RWPE2 (cell line): ENCODE measurements at regions not wholly inside any gene's neighbourhood (a gene's known extent, or its start where the extent isn't known, plus 50 kb on each side); places are given as distances from the start of the nearest gene placed in this dataset.

ENCODE experiments used
- ATAC-seq: fragments of 200-7000 bp; cut with Tn5 transposase; 3 replicates; pipeline ENCODE4 v1.9.1; 2021; ENCODE audit warnings: low read depth
- DNase-seq: peaks from one replicate; pipeline ENCODE4 v3.0.0-alpha.2; 2020; ENCODE audit warnings: low spot score
- H3K27ac ChIP-seq: fragments of 450-650 bp; 2 replicates; pipeline ENCODE4 v1.5.1; 2017; ENCODE audit warnings: mild to moderate bottlenecking; ENCODE audit not compliant: poor library complexity, severe bottlenecking
- H3K27me3 ChIP-seq: fragments of 250-450 bp; sonication (Bioruptor Pico); 2 replicates; pipeline ENCODE4 v1.5.1; 2021; ENCODE audit warnings: mild to moderate bottlenecking, moderate library complexity; ENCODE audit not compliant: insufficient read depth, poor library complexity, severe bottlenecking
- H3K36me3 ChIP-seq: fragments of 250-450 bp; sonication (Bioruptor Pico); 2 replicates; pipeline ENCODE4 v1.5.1; 2020; ENCODE audit warnings: low read depth, mild to moderate bottlenecking, moderate library complexity
- H3K4me1 ChIP-seq: fragments of 250-450 bp; sonication (Bioruptor Pico); 2 replicates; pipeline ENCODE4 v1.5.1; 2021; ENCODE audit warnings: mild to moderate bottlenecking, moderate library complexity; ENCODE audit not compliant: insufficient read depth, poor library complexity, severe bottlenecking
- H3K4me3 ChIP-seq: fragments of 250-450 bp; sonication (Bioruptor Pico); 2 replicates; pipeline ENCODE4 v1.5.1; 2021; ENCODE audit warnings: mild to moderate bottlenecking, moderate library complexity; ENCODE audit not compliant: severe bottlenecking
- H3K9me3 ChIP-seq: fragments of 250-450 bp; sonication (Bioruptor Pico); 2 replicates; pipeline ENCODE4 v1.5.1; 2021; ENCODE audit warnings: mild to moderate bottlenecking, moderate library complexity; ENCODE audit not compliant: severe bottlenecking
- CTCF ChIP-seq: fragments of 450-650 bp; IDR thresholded peaks from one replicate; pipeline ENCODE4 v1.5.1; 2017; ENCODE audit warnings: mild to moderate bottlenecking, moderate library complexity; ENCODE audit not compliant: poor library complexity, severe bottlenecking

- peaks cover 3% of the 10 kb centered on the region for H3K27me3 ChIP-seq
Observed at GRCh38 chr2:175560521-175561169, 379.1 kb upstream of the ATP5MC3 start.

GRCh38 chr2:175559613-175560012, 378.1 kb upstream of the ATP5MC3 start:
- ATAC-seq (no peak), DNase-seq (no peak)
- no peaks in the 10 kb centered on the region for H3K4me1 ChIP-seq
- no peak overlapping the region for H3K4me3 ChIP-seq
- TF ChIP-seq CTCF = no peak
- no peaks in the 10 kb centered on the region for H3K36me3 ChIP-seq
- peaks cover 3% of the 10 kb centered on the region for H3K27me3 ChIP-seq
- no peak overlapping the region for H3K27ac ChIP-seq
- H3K9me3 ChIP-seq = no peaks in the 10 kb centered on the region

More at GRCh38 chr2:175560521-175561169, 379.1 kb upstream of the ATP5MC3 start:
- Histone ChIP-seq H3K27ac (no peak overlapping the region), H3K36me3 (no peaks in the 10 kb centered on the region), H3K9me3 (peaks cover 2% of the 10 kb centered on the region), H3K4me3 (no peak overlapping the region), H3K4me1 (no peaks in the 10 kb centered on the region)
- no peak for DNase-seq
- ATAC-seq = no peak
- TF ChIP-seq CTCF = no peak

GRCh38 chr2:175557810-175558377, 376.4 kb upstream of the ATP5MC3 start:
- H3K9me3 ChIP-seq = no peaks in the 10 kb centered on the region
- no peak overlapping the region for H3K27ac ChIP-seq
- no peaks in the 10 kb centered on the region for H3K4me1 ChIP-seq
- H3K36me3 ChIP-seq = no peaks in the 10 kb centered on the region
- no peak for DNase-seq
- no peak for ATAC-seq
- peaks cover 3% of the 10 kb centered on the region for H3K27me3 ChIP-seq
- no peak for TF ChIP-seq CTCF
- no peak overlapping the region for H3K4me3 ChIP-seq

GRCh38 chr2:175553910-175554309, 372.4 kb upstream of the ATP5MC3 start:
- Histone ChIP-seq H3K27me3 (no peaks in the 10 kb centered on the region), H3K9me3 (no peaks in the 10 kb centered on the region), H3K36me3 (no peaks in the 10 kb centered on the region), H3K4me3 (no peak overlapping the region), H3K27ac (no peak overlapping the region), H3K4me1 (no peaks in the 10 kb centered on the region)
- no peak for ATAC-seq
- DNase-seq = no peak
- TF ChIP-seq CTCF = no peak

GRCh38 chr2:175552902-175553301, 371.4 kb upstream of the ATP5MC3 start:
- no peak overlapping the region for H3K4me3 ChIP-seq
- no peak overlapping the region for H3K27ac ChIP-seq
- no peaks in the 10 kb centered on the region for H3K27me3 ChIP-seq
- H3K36me3 ChIP-seq = no peaks in the 10 kb centered on the region
- H3K4me1 ChIP-seq = no peaks in the 10 kb centered on the region
- no peaks in the 10 kb centered on the region for H3K9me3 ChIP-seq
- DNase-seq (no peak), ATAC-seq (no peak)
- TF ChIP-seq CTCF = no peak
